DND-41 (cell line): ENCODE measurements at regions not wholly inside any gene's neighbourhood (a gene's known extent, or its start where the extent isn't known, plus 50 kb on each side); places are given as distances from the start of the nearest gene placed in this dataset.

Experiments used
- ATAC-seq: fragments of 200-7000 bp; cut with Tn5 transposase; 3 replicates; pipeline ENCODE4 v1.9.1; 2021; ENCODE audit warnings: low read depth; ENCODE audit not compliant: insufficient read depth
- DNase-seq: peaks from one replicate; pipeline ENCODE4 v3.0.0-alpha.2; 2020
- H2AFZ ChIP-seq: 2 replicates; pipeline ENCODE4 v1.6.0; 2012; ENCODE audit warnings: low read depth, low read length
- H3K27ac ChIP-seq: 2 replicates; pipeline ENCODE4 v1.5.1; 2012; ENCODE audit warnings: low read length, inconsistent platforms
- H3K27me3 ChIP-seq: fragments of 200-600 bp; sonication (generic); 2 replicates; pipeline ENCODE4 v1.6.0; 2012; ENCODE audit warnings: low read length, mild to moderate bottlenecking, inconsistent platforms; ENCODE audit not compliant: insufficient read depth, poor library complexity
- H3K36me3 ChIP-seq: 2 replicates; pipeline ENCODE4 v1.5.1; 2012; ENCODE audit warnings: low read length, inconsistent platforms; ENCODE audit not compliant: insufficient read depth
- H3K4me1 ChIP-seq: 2 replicates; pipeline ENCODE4 v1.5.1; 2012; ENCODE audit warnings: mild to moderate bottlenecking, low read length; ENCODE audit not compliant: insufficient read depth
- H3K4me2 ChIP-seq: 2 replicates; pipeline ENCODE4 v1.6.0; 2012; ENCODE audit warnings: mild to moderate bottlenecking, moderate library complexity, low read length, inconsistent platforms; ENCODE audit not compliant: insufficient read depth
- H3K4me3 ChIP-seq, 2 experiments: fragments of 200-600 bp in 1 of 2; shearing (Covaris generic) in 1 of 2; 2 replicates each; pipeline ENCODE4 v1.5.1; 2012 to 2016; ENCODE audit warnings: inconsistent platforms in 2 of 2, low read length in 2 of 2, mild to moderate bottlenecking in 2 of 2, low read depth in 1 of 2, moderate library complexity in 1 of 2
- H3K79me2 ChIP-seq: 2 replicates; pipeline ENCODE4 v1.6.0; 2012; ENCODE audit warnings: low read length, inconsistent platforms; ENCODE audit not compliant: insufficient read depth
- H3K9ac ChIP-seq: 2 replicates; pipeline ENCODE4 v1.6.0; 2012; ENCODE audit warnings: low read depth, mild to moderate bottlenecking, inconsistent platforms, low read length, moderate library complexity
- H3K9me3 ChIP-seq: 2 replicates; pipeline ENCODE4 v1.5.1; 2012; ENCODE audit warnings: low read length, moderate library complexity, mild to moderate bottlenecking, inconsistent platforms; ENCODE audit not compliant: insufficient read depth, severe bottlenecking
- H4K20me1 ChIP-seq: 2 replicates; pipeline ENCODE4 v1.6.0; 2012; ENCODE audit warnings: low read length; ENCODE audit not compliant: insufficient read depth
- EZH2 ChIP-seq: IDR thresholded peaks from 3 replicates; pipeline ENCODE4 v1.6.1; 2012; ENCODE audit warnings: borderline replicate concordance, low read depth, mild to moderate bottlenecking, moderate library complexity, low read length, inconsistent platforms; ENCODE audit not compliant: severe bottlenecking
- TF ChIP-seq, protein P1 (sequence below): IDR thresholded peaks from 2 replicates; pipeline ENCODE4 v1.5.1; 2012; ENCODE audit warnings: borderline replicate concordance, low read length, moderate library complexity, mild to moderate bottlenecking; ENCODE audit not compliant: poor library complexity, severe bottlenecking; ENCODE audit errors: extremely low read depth

DNA sequence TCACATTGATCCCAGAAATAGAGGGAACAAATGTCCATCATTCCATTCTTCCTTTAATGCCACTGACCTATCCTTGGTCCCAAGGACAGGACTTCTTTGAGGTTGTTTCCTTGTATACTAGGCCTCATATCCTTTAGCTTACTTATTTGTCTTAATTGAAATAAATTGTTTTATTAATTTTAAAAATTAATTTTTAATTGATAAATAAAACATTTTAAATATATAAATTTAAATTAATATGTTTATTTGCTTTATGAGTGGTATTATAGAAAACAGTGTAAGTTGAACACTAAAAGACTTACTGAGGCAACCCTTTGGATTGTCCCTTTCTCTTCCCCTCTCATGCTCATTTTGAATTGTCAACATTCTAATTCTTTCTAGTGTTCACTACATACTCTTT, 556.9 kb upstream of the NUDT12 start:
- DNase-seq (no peak), ATAC-seq (no peak)
- Histone ChIP-seq H3K27me3 (no peaks in the 10 kb centered on the region), H4K20me1 (no peaks in the 10 kb centered on the region), H3K4me2 (no peak overlapping the region), H3K4me3 (no peak overlapping the region), H2AFZ (no peak overlapping the region), H3K4me1 (no peaks in the 10 kb centered on the region), H3K27ac (no peak overlapping the region), H3K36me3 (no peaks in the 10 kb centered on the region), H3K9me3 (no peaks in the 10 kb centered on the region), H3K9ac (no peak overlapping the region), H3K79me2 (no peaks in the 10 kb centered on the region)
- no peak for TF ChIP-seq EZH2
- TF ChIP-seq, protein P1, sequence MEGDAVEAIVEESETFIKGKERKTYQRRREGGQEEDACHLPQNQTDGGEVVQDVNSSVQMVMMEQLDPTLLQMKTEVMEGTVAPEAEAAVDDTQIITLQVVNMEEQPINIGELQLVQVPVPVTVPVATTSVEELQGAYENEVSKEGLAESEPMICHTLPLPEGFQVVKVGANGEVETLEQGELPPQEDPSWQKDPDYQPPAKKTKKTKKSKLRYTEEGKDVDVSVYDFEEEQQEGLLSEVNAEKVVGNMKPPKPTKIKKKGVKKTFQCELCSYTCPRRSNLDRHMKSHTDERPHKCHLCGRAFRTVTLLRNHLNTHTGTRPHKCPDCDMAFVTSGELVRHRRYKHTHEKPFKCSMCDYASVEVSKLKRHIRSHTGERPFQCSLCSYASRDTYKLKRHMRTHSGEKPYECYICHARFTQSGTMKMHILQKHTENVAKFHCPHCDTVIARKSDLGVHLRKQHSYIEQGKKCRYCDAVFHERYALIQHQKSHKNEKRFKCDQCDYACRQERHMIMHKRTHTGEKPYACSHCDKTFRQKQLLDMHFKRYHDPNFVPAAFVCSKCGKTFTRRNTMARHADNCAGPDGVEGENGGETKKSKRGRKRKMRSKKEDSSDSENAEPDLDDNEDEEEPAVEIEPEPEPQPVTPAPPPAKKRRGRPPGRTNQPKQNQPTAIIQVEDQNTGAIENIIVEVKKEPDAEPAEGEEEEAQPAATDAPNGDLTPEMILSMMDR, result no peak

DNA sequence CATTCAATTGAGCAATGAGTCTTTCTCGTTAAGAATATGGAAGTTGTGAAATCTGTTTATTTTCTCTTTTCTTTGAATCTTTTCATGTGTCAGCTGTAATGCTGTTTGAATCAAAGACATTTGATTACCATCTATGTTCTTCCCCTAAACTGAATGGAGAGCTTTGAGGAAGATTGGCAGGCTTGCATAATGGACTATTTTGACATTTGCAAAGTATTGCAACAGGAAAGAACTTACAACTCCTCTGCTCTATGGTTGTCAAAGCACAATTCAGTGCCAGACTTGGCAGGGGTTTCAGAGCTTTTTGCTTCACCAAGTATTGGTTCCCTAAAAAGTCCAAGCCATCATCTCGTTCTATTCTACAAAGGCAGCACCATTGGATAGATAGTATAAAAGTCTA, 549.0 kb upstream of the NUDT12 start:
- TF ChIP-seq, protein P1, result no peak
- TF ChIP-seq EZH2, result no peak
- no peaks in the 10 kb centered on the region for H4K20me1 ChIP-seq
- no peak overlapping the region for H3K27ac ChIP-seq
- ATAC-seq, result no peak
- H3K9me3 ChIP-seq, result no peaks in the 10 kb centered on the region
- no peak overlapping the region for H3K4me2 ChIP-seq
- H2AFZ ChIP-seq, result no peak overlapping the region
- no peaks in the 10 kb centered on the region for H3K36me3 ChIP-seq
- H3K4me3 ChIP-seq, result no peak overlapping the region
- no peak overlapping the region for H3K9ac ChIP-seq
- H3K27me3 ChIP-seq, result no peaks in the 10 kb centered on the region
- no peaks in the 10 kb centered on the region for H3K79me2 ChIP-seq
- DNase-seq, result no peak
- no peaks in the 10 kb centered on the region for H3K4me1 ChIP-seq

- no peak for DNase-seq
- Histone ChIP-seq H3K4me1 (no peaks in the 10 kb centered on the region), H4K20me1 (no peaks in the 10 kb centered on the region), H3K27me3 (no peaks in the 10 kb centered on the region), H3K4me3 (no peak overlapping the region), H3K79me2 (no peaks in the 10 kb centered on the region), H3K9me3 (no peaks in the 10 kb centered on the region), H3K4me2 (no peak overlapping the region), H2AFZ (no peak overlapping the region), H3K36me3 (no peaks in the 10 kb centered on the region), H3K27ac (no peak overlapping the region), H3K9ac (no peak overlapping the region)
- TF ChIP-seq, protein P1, result no peak
- no peak for TF ChIP-seq EZH2
- ATAC-seq, result no peak
Observed at GRCh38 chr5:104096451-104096850, 533.9 kb upstream of the NUDT12 start.

GRCh38 chr5:104095527-104095926, 532.9 kb upstream of the NUDT12 start:
- Histone ChIP-seq H3K4me1 (no peaks in the 10 kb centered on the region), H3K27me3 (no peaks in the 10 kb centered on the region), H3K27ac (no peak overlapping the region), H4K20me1 (no peaks in the 10 kb centered on the region), H3K36me3 (no peaks in the 10 kb centered on the region), H3K4me3 (no peak overlapping the region), H3K9ac (no peak overlapping the region), H3K4me2 (no peak overlapping the region), H3K9me3 (no peaks in the 10 kb centered on the region), H2AFZ (no peak overlapping the region), H3K79me2 (no peaks in the 10 kb centered on the region)
- DNase-seq (no peak), ATAC-seq (no peak)
- TF ChIP-seq, protein P1, result no peak
- no peak for TF ChIP-seq EZH2
